GM12873 (cell line): ENCODE measurements at regions not wholly inside any gene's neighbourhood (a gene's known extent, or its start where the extent isn't known, plus 50 kb on each side); places are given as distances from the start of the nearest gene placed in this dataset.

Experiments used
- TF ChIP-seq, protein P1 (sequence below): IDR thresholded peaks from 2 replicates; pipeline ENCODE4 v1.5.1; 2012; ENCODE audit warnings: low read depth, mild to moderate bottlenecking, moderate library complexity, low read length, control low read depth; ENCODE audit not compliant: insufficient read depth; ENCODE audit errors: missing control alignments

DNA sequence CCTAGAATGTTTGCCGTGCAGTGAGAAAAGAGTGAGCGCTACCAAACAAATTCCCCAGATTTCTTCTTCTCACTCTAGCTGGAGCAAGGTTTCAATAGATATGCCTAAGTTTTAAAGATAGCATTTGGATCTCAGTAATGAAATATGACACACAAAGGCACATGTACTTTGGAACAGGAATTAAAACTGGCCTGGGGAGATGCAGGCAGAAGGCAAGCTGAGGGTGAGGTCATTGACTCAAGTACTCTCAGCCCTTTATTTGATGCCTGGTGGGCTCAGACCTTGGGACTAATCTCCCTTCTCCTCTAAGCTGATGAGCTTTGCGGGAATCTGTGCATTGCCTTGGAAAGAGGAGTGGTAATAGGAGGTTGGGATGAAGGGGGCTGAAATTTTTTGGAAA, 323.3 kb upstream of the SLC30A5 start:
- TF ChIP-seq, protein P1, sequence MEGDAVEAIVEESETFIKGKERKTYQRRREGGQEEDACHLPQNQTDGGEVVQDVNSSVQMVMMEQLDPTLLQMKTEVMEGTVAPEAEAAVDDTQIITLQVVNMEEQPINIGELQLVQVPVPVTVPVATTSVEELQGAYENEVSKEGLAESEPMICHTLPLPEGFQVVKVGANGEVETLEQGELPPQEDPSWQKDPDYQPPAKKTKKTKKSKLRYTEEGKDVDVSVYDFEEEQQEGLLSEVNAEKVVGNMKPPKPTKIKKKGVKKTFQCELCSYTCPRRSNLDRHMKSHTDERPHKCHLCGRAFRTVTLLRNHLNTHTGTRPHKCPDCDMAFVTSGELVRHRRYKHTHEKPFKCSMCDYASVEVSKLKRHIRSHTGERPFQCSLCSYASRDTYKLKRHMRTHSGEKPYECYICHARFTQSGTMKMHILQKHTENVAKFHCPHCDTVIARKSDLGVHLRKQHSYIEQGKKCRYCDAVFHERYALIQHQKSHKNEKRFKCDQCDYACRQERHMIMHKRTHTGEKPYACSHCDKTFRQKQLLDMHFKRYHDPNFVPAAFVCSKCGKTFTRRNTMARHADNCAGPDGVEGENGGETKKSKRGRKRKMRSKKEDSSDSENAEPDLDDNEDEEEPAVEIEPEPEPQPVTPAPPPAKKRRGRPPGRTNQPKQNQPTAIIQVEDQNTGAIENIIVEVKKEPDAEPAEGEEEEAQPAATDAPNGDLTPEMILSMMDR = no peak

DNA sequence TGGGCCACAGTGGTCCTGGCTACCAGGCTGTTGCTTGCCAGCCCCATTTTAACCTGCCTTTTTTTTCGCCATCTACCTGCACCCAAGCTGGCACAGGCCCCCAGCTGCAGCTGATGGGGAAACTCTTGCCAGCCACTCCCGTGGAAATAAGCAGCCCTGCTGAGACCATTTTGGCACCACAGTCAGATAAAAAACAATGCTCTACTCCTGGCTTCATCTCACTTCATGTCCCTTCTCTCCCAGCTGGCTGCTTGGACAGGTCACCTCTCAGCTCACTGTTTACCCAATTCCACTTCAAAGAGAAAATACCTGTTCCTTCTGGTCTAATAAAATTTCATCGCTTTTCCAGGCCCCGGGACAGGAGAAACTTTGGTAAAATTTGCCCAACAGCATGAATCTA, 322.6 kb upstream of the SLC30A5 start:
- TF ChIP-seq, protein P1 = no peak

DNA sequence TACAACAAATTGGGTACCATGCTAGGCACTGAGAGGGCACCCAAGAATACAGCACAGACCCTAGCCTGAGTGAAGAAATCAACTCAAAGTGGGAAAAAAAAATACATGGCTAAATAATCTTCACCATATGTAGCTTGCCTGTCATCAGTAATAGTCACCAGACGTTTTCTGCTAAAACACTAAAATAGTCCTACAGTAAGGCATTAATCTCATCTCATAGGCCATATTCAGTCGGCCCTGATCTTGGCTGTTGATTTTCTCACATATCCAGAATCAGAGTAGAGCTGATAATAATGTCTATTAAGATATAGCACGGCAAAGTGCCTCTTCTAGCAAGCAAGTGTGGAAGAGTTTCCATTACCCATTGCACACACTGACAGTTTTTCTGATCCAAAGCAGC, 322.1 kb upstream of the SLC30A5 start:
- TF ChIP-seq, protein P1 = no peak

DNA sequence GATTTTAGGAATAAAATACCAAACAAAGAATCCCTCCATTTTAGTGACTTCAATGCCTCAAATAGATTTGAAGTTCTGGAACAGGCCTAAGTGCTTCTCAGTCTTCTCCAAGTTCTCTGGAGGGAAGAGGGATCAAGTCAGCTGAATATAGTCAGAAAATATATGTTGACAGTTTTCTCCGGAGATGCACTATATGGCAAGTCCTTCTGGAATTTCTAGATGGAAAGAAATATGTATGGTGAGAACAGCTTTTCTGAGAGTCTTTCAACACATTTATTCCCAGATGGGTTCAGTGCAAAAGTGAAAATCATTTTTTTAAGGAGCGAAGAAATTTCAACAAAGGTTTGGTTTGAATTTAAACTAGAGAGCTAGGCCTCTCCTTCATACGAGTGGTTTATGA, 317.4 kb upstream of the SLC30A5 start:
- TF ChIP-seq, protein P1 = no peak

DNA sequence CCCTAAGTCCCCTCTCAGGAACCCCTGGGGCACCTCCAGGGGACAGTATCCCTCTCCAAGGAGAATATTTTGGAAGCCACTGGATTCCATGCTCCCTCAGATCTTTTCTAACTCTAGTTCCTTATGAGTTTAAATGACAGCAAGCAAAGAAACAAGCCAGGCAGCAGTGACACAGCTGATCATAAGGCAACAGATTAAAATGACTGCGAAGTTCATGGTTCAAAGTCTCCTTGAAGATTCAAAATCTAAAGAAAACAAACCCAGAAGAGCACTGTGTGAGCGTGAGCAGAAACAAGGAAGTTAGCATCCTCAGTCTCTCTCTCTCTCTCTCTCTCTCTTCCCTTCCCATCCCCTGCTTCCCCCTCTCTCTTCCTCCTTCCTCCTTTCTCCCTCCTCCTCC, 316.7 kb upstream of the SLC30A5 start:
- TF ChIP-seq, protein P1 = no peak

DNA sequence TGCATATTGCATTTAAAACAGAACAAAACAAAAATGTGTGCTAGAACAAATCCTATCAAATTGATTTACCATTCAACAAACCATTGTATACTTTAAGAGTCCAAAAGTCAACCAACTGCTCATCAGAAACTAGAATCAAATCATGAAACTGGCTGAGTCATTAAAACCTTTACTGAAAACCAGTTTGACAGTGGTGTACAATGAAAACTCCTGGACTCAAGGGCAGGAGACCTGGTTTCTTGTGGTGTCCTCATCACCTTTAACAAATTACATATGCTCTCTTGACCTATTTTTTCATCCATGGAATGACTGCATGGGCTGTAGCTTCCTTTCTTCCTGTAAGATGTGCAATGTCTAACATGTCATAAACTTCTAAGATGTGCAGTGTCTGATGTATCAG, 315.3 kb upstream of the SLC30A5 start:
- TF ChIP-seq, protein P1 = no peak

DNA sequence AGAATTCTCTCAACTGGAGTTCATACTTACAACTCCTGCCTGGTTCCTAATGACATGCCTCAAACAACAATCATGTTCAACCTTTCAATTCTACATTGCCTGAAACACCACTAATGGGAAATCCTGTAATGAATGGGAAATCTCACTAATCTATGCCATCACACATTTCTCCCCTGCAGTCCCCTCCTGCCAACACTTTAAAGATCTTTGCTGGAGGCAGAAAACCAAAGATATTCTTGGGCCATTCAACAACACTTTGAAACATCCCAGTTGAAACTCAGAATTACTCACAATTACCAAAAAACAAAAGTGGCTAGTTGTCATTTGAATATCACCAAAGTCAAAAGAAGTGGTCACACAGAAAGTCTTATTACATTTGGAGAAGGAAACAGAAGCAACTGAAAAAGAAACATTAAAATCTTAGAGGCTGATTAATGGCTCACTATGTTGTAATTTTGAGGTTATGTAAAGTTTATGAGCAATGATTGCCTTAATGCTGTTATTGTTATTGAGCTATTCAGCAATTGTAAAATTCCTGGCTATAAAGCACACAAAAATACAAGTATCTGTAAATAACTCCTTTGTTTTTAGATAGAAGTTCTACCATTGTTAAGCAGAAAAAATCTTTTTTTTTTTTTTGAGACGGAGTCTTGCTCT, 313.4 kb upstream of the SLC30A5 start:
- TF ChIP-seq, protein P1 = no peak
